GM21737 (cell line): ENCODE measurements at regions not wholly inside any gene's neighbourhood (a gene's known extent, or its start where the extent isn't known, plus 50 kb on each side); places are given as distances from the start of the nearest gene placed in this dataset.

Source experiments
- ATAC-seq: cut with Tn5 transposase; IDR thresholded peaks from one replicate; pipeline ENCODE4 v1.9.1; 2021; ENCODE audit warnings: mild to moderate bottlenecking, moderate library complexity; ENCODE audit not compliant: unreplicated experiment

DNA sequence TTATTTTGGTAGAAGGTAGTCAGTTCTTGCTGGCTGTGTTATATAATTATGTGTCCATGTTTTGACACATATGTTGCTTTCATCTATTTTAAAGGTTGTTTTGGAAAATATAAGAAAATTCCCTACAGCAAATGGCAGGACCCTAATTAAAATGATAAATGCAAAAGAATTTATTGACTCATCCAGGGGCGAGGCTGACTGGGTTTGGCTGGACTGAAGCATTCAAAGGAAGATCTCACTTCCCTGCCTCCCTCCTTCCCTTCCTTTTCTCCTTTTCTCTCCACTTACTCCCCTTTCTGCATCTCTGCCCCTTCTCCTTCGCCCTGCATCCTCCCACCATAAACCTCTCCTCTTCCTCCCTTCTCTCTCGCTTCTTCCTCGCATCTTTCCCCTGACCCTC is 129.6 kb downstream of the SNAPC1 start:
- no peak for ATAC-seq

DNA sequence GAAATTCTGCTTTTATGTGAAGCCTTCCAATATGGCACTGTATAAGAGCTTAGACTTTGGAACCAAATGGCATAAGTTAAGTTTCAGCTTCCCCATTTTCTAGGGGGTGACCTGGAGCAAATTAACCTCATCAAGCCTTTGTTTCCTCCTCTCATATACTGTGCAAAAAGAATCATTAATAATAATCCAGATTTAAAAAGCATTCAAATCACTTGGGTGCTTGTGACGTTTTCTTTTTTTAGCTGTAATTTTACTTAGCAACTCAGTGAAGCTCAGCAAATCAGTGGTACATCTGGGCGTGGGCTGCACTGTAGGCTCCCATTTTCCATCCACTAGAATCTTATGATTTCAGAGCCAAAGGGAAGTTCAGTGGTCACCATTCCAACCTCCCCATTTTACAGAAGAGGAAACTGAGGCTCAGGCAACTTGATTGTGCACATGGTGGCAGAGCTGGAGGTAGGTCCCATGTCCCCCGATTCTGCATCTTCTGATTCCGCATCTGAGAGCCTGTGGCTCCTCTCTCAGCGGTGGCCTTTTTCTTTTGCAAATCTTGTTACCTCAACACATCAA is 131.2 kb downstream of the SNAPC1 start:
- ATAC-seq = no peak

- no peak for ATAC-seq
These were observed 132.3 kb downstream of the SNAPC1 start for GRCh38 chr14:61894452-61895077.

- ATAC-seq = no peak
These were observed 135.1 kb downstream of the SNAPC1 start for GRCh38 chr14:61897300-61897699.

GRCh38 chr14:61898568-61898967 is 136.3 kb downstream of the SNAPC1 start:
- ATAC-seq = no peak

GRCh38 chr14:61899497-61899896 is 137.3 kb downstream of the SNAPC1 start:
- ATAC-seq = no peak

GRCh38 chr14:61904946-61905345 is 142.7 kb downstream of the SNAPC1 start:
- ATAC-seq = no peak

DNA sequence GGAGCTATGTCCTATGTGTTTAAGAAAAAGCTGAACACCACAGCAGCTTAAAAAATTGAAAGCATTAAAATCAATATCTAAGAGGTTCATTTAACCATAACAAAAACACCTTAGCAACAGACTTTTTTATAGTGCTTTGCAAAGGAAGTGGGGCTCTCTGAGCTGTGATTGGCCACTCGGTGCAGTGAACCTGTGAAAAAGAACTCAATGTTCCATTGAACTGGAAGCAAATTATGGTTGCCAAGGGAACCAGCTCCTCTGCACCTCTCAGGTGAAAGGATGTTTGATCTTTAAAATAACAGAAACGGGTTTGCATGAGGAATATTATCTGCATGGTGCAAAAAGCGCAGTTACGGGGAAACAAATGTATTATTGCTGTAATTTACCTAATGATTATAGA is 149.4 kb downstream of the SNAPC1 start:
- ATAC-seq = no peak

GRCh38 chr14:61918998-61919397 is 156.8 kb downstream of the SNAPC1 start:
- no peak for ATAC-seq

DNA sequence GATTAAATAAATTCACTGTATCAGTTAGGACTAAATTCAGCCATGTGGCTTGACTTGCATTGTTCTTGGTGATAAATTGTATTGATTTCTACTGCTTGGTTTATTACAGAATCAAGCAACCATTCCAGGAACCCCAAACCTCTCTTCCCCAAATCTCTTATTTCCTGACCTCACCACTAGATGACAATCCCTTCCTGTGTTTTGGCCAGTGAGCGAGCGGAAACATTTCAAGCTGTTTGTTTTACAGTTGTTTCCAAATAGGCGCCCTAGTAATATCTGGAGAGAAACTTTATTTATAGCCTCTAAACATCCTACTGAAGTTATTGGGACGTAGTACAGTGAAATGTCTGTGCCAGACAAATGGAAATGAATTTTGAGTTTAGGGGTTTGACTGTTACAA is 161.1 kb downstream of the SNAPC1 start:
- ATAC-seq = no peak

GRCh38 chr14:61925043-61925442 is 162.8 kb downstream of the SNAPC1 start:
- no peak for ATAC-seq

DNA sequence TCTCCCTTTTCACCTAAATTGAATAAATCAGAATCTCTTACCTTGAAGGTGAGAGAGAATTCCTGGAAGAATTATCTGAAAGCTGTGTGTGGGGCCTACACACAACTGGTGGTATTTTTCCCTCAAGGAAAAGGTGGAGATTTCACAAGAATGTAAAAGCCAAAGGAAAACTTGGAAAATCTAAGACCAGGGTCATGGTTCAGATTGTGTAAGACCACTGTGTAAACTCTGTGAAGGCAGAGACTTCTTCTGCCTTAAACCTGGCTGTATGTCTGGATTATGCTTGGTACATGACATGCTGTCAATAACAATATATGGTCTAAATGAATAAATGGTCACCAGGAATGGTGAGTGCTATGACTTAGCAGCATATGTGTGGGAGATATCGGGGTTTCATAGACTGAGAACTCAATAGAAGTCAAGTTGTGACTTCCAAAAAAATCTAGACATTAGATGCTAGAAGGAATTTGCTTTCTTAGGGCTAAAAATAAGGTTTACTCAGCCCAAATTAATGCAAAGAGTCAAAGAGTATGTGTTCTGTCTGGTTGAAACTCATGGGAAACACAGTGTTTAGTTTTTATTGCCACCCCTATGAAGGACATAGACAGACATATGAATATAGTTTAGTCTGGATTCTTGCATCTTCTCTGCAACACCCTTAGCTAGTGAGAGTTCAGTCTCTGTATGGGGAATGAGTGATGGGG is 163.7 kb downstream of the SNAPC1 start:
- no peak for ATAC-seq

- ATAC-seq = no peak
These were observed 164.8 kb downstream of the SNAPC1 start for GRCh38 chr14:61927060-61927459.

GRCh38 chr14:61927520-61927919 is 165.3 kb downstream of the SNAPC1 start:
- no peak for ATAC-seq

- no peak for ATAC-seq
These were observed 166.1 kb downstream of the SNAPC1 start for GRCh38 chr14:61928300-61928699.

DNA sequence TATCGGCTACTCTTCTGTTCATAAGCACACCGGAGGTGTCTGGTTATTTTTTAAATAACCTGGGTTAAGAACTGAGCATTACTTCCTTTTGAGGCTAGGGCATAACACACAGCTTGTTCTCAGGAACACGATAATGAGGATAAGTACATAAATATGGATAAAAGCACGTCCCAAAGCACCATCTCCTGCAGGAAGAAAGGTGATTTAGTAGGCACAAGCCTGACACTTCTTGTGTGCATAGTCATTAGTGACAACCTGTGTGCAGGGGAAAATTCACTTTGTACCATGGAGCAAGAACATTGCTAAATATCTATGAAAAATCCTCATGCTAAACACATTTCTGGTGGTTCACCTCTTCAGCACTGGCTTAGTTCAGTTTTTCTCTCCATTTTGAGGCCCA is 166.5 kb downstream of the SNAPC1 start:
- no peak for ATAC-seq

DNA sequence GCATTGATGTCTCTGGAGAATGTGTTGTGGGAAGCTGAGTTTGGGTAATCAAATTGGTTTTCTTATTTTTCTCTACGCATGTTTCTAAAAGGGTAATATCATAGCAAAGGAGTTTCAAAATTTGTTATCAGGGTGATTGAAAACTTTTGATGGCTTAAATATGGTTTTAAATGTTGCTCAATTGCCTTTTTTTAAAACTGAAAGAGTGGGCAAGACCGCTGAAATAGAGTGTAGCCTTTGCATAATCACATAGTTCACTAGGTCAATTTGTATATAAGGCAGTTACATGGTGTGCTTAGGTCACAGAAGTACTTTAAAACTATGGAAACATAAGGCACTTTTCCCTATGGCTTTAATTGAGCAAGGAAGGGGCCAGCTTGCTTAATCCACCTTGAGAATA is 167.4 kb downstream of the SNAPC1 start:
- ATAC-seq = no peak

DNA sequence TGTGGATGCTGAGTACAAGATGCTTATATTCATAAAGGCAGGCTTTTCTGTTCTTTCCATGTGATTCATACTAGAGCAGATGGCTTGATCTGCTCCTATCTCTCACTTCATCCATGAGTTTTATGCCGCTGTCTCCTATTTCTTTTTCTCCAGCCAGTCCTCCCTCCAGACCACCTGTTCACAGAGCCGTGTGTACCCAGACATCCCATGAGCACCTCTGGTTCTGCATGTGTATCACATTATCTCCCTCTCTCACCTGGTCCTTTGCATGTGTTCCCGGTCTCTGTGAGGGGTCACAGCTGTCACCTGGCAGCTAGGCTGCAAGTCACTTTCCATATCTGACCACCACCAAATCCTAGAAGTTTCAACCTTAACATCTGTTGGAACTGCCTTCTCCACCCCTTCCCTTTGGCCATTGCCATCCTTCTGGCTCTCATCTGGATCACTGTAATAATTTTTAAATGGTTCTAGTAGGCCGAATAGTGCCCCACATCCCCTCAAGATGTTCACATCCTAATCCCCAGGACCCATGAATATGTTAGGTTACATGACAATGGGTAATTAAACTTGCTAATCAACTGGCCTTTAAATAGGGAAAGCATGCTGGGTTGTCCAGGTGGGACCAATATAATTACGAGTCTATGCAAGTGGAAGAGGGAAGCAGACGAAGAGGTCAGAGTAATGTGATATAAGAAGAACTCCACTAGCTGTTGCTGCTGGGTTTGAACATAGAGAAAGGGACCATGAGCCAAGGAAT is 168.1 kb downstream of the SNAPC1 start:
- no peak for ATAC-seq

- ATAC-seq = no peak
These were observed 170.8 kb downstream of the SNAPC1 start for GRCh38 chr14:61932974-61933373.

- ATAC-seq = no peak
These were observed 172.2 kb downstream of the SNAPC1 start for GRCh38 chr14:61934385-61934784.

DNA sequence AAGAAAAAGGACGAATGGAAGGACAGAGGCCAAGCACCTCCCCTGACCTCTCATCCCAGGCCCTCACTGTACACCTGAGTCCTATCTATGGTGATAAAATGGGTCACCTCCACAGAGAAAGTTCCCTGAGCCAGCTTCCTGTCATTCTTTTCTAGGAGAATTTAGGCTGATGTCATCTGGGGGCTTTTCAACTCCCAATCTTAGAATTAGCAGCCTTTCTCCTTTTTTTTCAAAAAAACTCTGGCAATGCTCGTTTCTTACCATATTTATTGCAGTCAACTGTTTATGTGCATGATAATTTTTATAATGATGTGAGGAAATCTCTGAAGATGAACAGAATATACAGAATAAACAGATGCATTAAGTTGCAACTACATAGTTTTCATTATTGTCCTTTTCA is 177.6 kb downstream of the SNAPC1 start:
- ATAC-seq = no peak
